ENCODE measurements at regions not wholly inside any gene's neighbourhood (a gene's known extent, or its start where the extent isn't known, plus 50 kb on each side); places are given as distances from the start of the nearest gene placed in this dataset.

- TF ChIP-seq EP300 (IDR thresholded peaks at IDR 0.05; ENCODE audit: borderline replicate concordance in 1 of 2, low read depth in 2 of 2, low read length in 2 of 2): no peak
- TF ChIP-seq ZNF274 (IDR thresholded peaks at IDR 0.05; ENCODE audit: borderline replicate concordance, extremely low read depth, low read length): no peak
Observed at GRCh38 chr4:111713276-111713675, 432.0 kb upstream of the FAM241A start.
